C4-2B (cell line): ENCODE measurements at regions not wholly inside any gene's neighbourhood (a gene's known extent, or its start where the extent isn't known, plus 50 kb on each side); places are given as distances from the start of the nearest gene placed in this dataset.

ENCODE experiments used
- CTCF ChIP-seq: fragments of 450-650 bp; conservative IDR thresholded peaks from 2 replicates; pipeline ENCODE4 v1.5.1; 2017; ENCODE audit warnings: mild to moderate bottlenecking
- ZFX ChIP-seq: fragments of 450-650 bp; IDR thresholded peaks from 2 replicates; pipeline ENCODE4 v1.6.1; 2017

GRCh38 chr1:118360817-118361216 lies 175.8 kb upstream of the SPAG17 start:
- TF ChIP-seq CTCF, result no peak
- no peak for TF ChIP-seq ZFX
